H1 (cell line): ENCODE measurements at regions not wholly inside any gene's neighbourhood (a gene's known extent, or its start where the extent isn't known, plus 50 kb on each side); places are given as distances from the start of the nearest gene placed in this dataset.

Experiments used
- CTCF ChIA-PET: fragments of 300-600 bp; sonication (Branson Sonifier 250); formaldehyde crosslinking; loops from one replicate; lab custom pipeline; 2021; ENCODE audit not compliant: partially characterized antibody; lab: Charles Lee
- POLR2A ChIA-PET: fragments of 300-600 bp; sonication (Branson Sonifier 250); formaldehyde crosslinking; loops from one replicate; lab custom pipeline; 2021; ENCODE audit warnings: inconsistent platforms; ENCODE audit not compliant: partially characterized antibody; lab: Charles Lee
- DNase-seq, 2 experiments: peaks; one replicate each; pipeline versions ENCODE4 v3.0.0 to v3.0.0-alpha.2; 2010 to 2022; ENCODE audit warnings: low spot score in 2 of 2, low read depth in 1 of 2, mixed read lengths in 1 of 2
- FAIRE-seq: peaks from 2 replicates; lab custom pipeline; 2011; peaks lifted over from hg19 to GRCh38; lab: Jason Lieb, UNC
- H2AFZ ChIP-seq: 2 replicates; pipeline ENCODE4 v1.8.1; 2012; ENCODE audit warnings: low read length, inconsistent platforms
- H2AK5ac ChIP-seq: 2 replicates; pipeline ENCODE4 v1.6.1; 2013; ENCODE audit warnings: low read depth, low read length
- H2BK120ac ChIP-seq: replicated peaks from 2 replicates; pipeline ENCODE3; 2013; ENCODE audit warnings: low read depth, low read length, inconsistent platforms
- H2BK12ac ChIP-seq: 2 replicates; pipeline ENCODE4 v1.6.1; 2013; ENCODE audit warnings: low read depth, low read length
- H2BK15ac ChIP-seq: 2 replicates; pipeline ENCODE4 v1.6.1; 2013; ENCODE audit warnings: low read length
- H2BK20ac ChIP-seq: 2 replicates; pipeline ENCODE4 v1.6.1; 2013; ENCODE audit warnings: low read length
- H2BK5ac ChIP-seq: 2 replicates; pipeline ENCODE4 v1.6.1; 2013; ENCODE audit warnings: low read depth, low read length
- H3K14ac ChIP-seq: 2 replicates; pipeline ENCODE4 v1.6.1; 2013; ENCODE audit warnings: inconsistent platforms; ENCODE audit not compliant: insufficient read length
- H3K18ac ChIP-seq: 2 replicates; pipeline ENCODE4 v1.6.1; 2013; ENCODE audit warnings: low read length; ENCODE audit errors: extremely low read depth
- H3K23ac ChIP-seq: 2 replicates; pipeline ENCODE4 v1.6.1; 2013; ENCODE audit warnings: inconsistent platforms; ENCODE audit not compliant: insufficient read length
- H3K23me2 ChIP-seq: 2 replicates; pipeline ENCODE4 v1.6.1; 2013; ENCODE audit warnings: low read depth, low read length
- H3K27ac ChIP-seq: 2 replicates; pipeline ENCODE4 v1.6.1; 2011; ENCODE audit warnings: low read depth, low read length, inconsistent platforms
- H3K27me3 ChIP-seq, 4 experiments: replicated peaks in 1 of 4; 1 replicate in 1 of 4; 2 replicates in 3 of 4; pipeline versions ENCODE4 v1.6.1 to v1.8.1; 2011 to 2013; ENCODE audit warnings: low read length in 3 of 4, mild to moderate bottlenecking in 3 of 4, inconsistent platforms in 2 of 4, mixed read lengths in 2 of 4, moderate library complexity in 1 of 4; ENCODE audit not compliant: control insufficient read depth in 3 of 4, insufficient read depth in 3 of 4; ENCODE audit errors: extremely low read depth in 1 of 4
- H3K36me3 ChIP-seq, 4 experiments: 2 replicates each; pipeline versions ENCODE4 v1.6.1 to v1.8.1; 2011 to 2013; ENCODE audit warnings: mild to moderate bottlenecking in 4 of 4, low read length in 3 of 4, moderate library complexity in 2 of 4, control low read depth in 1 of 4, inconsistent platforms in 1 of 4; ENCODE audit not compliant: insufficient read depth in 4 of 4, control insufficient read depth in 2 of 4
- H3K4ac ChIP-seq: replicated peaks from 2 replicates; pipeline ENCODE3; 2013; ENCODE audit warnings: low read length, low read depth, mixed read lengths, inconsistent platforms; ENCODE audit not compliant: insufficient read length
- H3K4me1 ChIP-seq, 4 experiments: replicated peaks in 1 of 4; 1 replicate in 1 of 4; 2 replicates in 3 of 4; pipeline versions ENCODE4 v1.6.1 to v1.8.1; 2011 to 2013; ENCODE audit warnings: low read length in 3 of 4, inconsistent platforms in 2 of 4, mixed read lengths in 1 of 4; ENCODE audit not compliant: insufficient read depth in 4 of 4, control insufficient read depth in 3 of 4
- H3K4me2 ChIP-seq, 2 experiments: 2 replicates each; pipeline versions ENCODE4 v1.6.1 to v1.8.1; 2011 to 2013; ENCODE audit warnings: low read depth in 2 of 2, low read length in 2 of 2, control low read depth in 1 of 2, inconsistent platforms in 1 of 2, mild to moderate bottlenecking in 1 of 2; ENCODE audit not compliant: insufficient read depth in 1 of 2
- H3K4me3 ChIP-seq, 4 experiments: fragments of 200-600, 300-600 bp in 1 of 4; sonication (generic), shearing (Covaris generic), sonication (Bioruptor Twin) in 1 of 4; 2 replicates each; pipeline versions ENCODE4 v1.5.1 to v1.8.1; 2011 to 2016; ENCODE audit warnings: low read length in 4 of 4, low read depth in 3 of 4, control low read depth in 2 of 4, inconsistent platforms in 2 of 4, mild to moderate bottlenecking in 2 of 4, mixed read lengths in 1 of 4, moderate library complexity in 1 of 4; ENCODE audit not compliant: insufficient read depth in 2 of 4; ENCODE audit errors: extremely low read depth in 1 of 4
- H3K56ac ChIP-seq: replicated peaks from 2 replicates; pipeline ENCODE3; 2013; ENCODE audit warnings: low read depth, mild to moderate bottlenecking, mixed read lengths, low read length, inconsistent platforms; ENCODE audit not compliant: insufficient read length
- H3K79me1 ChIP-seq: 2 replicates; pipeline ENCODE4 v1.6.1; 2013; ENCODE audit warnings: low read depth, low read length, control low read depth
- H3K79me2 ChIP-seq, 2 experiments: 2 replicates each; pipeline versions ENCODE4 v1.6.1 to v1.8.1; 2012 to 2013; ENCODE audit warnings: low read length in 2 of 2, mild to moderate bottlenecking in 2 of 2, inconsistent platforms in 1 of 2; ENCODE audit not compliant: insufficient read depth in 2 of 2, control insufficient read depth in 1 of 2
- H3K9ac ChIP-seq, 4 experiments: replicated peaks in 1 of 4; 1 replicate in 1 of 4; 2 replicates in 3 of 4; pipeline versions ENCODE4 v1.6.1 to v1.8.1; 2011 to 2013; ENCODE audit warnings: low read depth in 3 of 4, low read length in 3 of 4, control low read depth in 2 of 4, mild to moderate bottlenecking in 2 of 4, moderate library complexity in 2 of 4, inconsistent platforms in 1 of 4; ENCODE audit errors: extremely low read depth in 1 of 4
- H3K9me3 ChIP-seq, 2 experiments: 2 replicates each; pipeline versions ENCODE4 v1.6.1 to v1.8.1; 2012 to 2013; ENCODE audit warnings: mild to moderate bottlenecking in 2 of 2, moderate library complexity in 2 of 2, control low read depth in 1 of 2, inconsistent platforms in 1 of 2, low read depth in 1 of 2, low read length in 1 of 2, mixed read lengths in 1 of 2; ENCODE audit not compliant: insufficient read depth in 2 of 2
- H4K20me1 ChIP-seq, 2 experiments: replicated peaks in 1 of 2; 2 replicates each; pipeline versions ENCODE3 to v1.8.1; 2011 to 2013; ENCODE audit warnings: inconsistent platforms in 2 of 2, low read length in 2 of 2, mild to moderate bottlenecking in 1 of 2; ENCODE audit not compliant: insufficient read depth in 2 of 2, control insufficient read depth in 1 of 2
- H4K5ac ChIP-seq: 2 replicates; pipeline ENCODE4 v1.6.1; 2013; ENCODE audit warnings: low read length, low read depth, mixed read lengths, inconsistent platforms; ENCODE audit not compliant: insufficient read length
- H4K8ac ChIP-seq: 2 replicates; pipeline ENCODE4 v1.8.0; 2013; ENCODE audit warnings: mild to moderate bottlenecking, moderate library complexity, low read length, inconsistent platforms; ENCODE audit not compliant: insufficient read depth; ENCODE audit errors: extremely low read depth
- H4K91ac ChIP-seq: replicated peaks from 2 replicates; pipeline ENCODE3; 2013; ENCODE audit warnings: low read length, mixed read lengths, inconsistent platforms; ENCODE audit not compliant: insufficient read length
- BCL11A ChIP-seq, 2 experiments: IDR thresholded peaks; one replicate each; pipeline ENCODE4 v1.6.1; 2011; ENCODE audit warnings: low read depth in 2 of 2, low read length in 2 of 2, mild to moderate bottlenecking in 2 of 2
- CREB1 ChIP-seq: IDR thresholded peaks from 2 replicates; pipeline ENCODE4 v1.6.1; 2012; ENCODE audit warnings: inconsistent platforms
- FOSL1 ChIP-seq: IDR thresholded peaks from 2 replicates; pipeline ENCODE4 v1.6.1; 2011; ENCODE audit warnings: mild to moderate bottlenecking, low read depth, low read length, moderate library complexity; ENCODE audit not compliant: insufficient read depth
- GABPA ChIP-seq: IDR thresholded peaks from 2 replicates; pipeline ENCODE4 v1.6.1; 2011; ENCODE audit warnings: mild to moderate bottlenecking, low read length, moderate library complexity, borderline replicate concordance; ENCODE audit not compliant: insufficient read depth
- JUN ChIP-seq: IDR thresholded peaks from 2 replicates; pipeline ENCODE4 v1.6.1; 2011; ENCODE audit warnings: low read depth, mild to moderate bottlenecking, improper control_type of control experiment, low read length
- KDM1A ChIP-seq: fragments of 200-600, 300-600 bp; sonication (generic); IDR thresholded peaks from 2 replicates; pipeline ENCODE4 v1.7.1; 2016; ENCODE audit warnings: mild to moderate bottlenecking, low read length, borderline replicate concordance
- RFX5 ChIP-seq: IDR thresholded peaks from 2 replicates; pipeline ENCODE4 v1.6.1; 2011; ENCODE audit warnings: low read depth, low read length, improper control_type of control experiment, borderline replicate concordance
- SIN3A ChIP-seq, 2 experiments: IDR thresholded peaks in 1 of 2; conservative IDR thresholded peaks in 1 of 2; 2 replicates each; pipeline ENCODE4 v1.6.1; 2011 to 2012; ENCODE audit warnings: low read length in 2 of 2, improper control_type of control experiment in 1 of 2, low read depth in 1 of 2, mild to moderate bottlenecking in 1 of 2
- SP4 ChIP-seq: IDR thresholded peaks from 2 replicates; pipeline ENCODE4 v1.6.1; 2012; ENCODE audit warnings: low read length, inconsistent platforms
- TCF12 ChIP-seq: IDR thresholded peaks from 2 replicates; pipeline ENCODE4 v1.6.1; 2011; ENCODE audit warnings: low read depth, mild to moderate bottlenecking, low read length
- TEAD4 ChIP-seq: IDR thresholded peaks from 2 replicates; pipeline ENCODE4 v1.6.1; 2012; ENCODE audit warnings: low read depth, low read length, inconsistent platforms, mixed read lengths
- YY1 ChIP-seq: IDR thresholded peaks from 2 replicates; pipeline ENCODE4 v1.6.1; 2011; ENCODE audit warnings: low read depth, mild to moderate bottlenecking, low read length
- ZNF274 ChIP-seq: IDR thresholded peaks from 2 replicates; pipeline ENCODE4 v1.7.0; 2012; ENCODE audit warnings: low read length, borderline replicate concordance; ENCODE audit errors: extremely low read depth
- TF ChIP-seq, protein P1 (sequence below): IDR thresholded peaks from 2 replicates; pipeline ENCODE4 v1.6.1; 2011; ENCODE audit warnings: low read length, improper control_type of control experiment
- TF ChIP-seq, protein P2 (sequence below): IDR thresholded peaks from 2 replicates; pipeline ENCODE4 v1.6.1; 2011; ENCODE audit warnings: low read depth, mild to moderate bottlenecking, low read length; ENCODE audit not compliant: insufficient read depth

DNA sequence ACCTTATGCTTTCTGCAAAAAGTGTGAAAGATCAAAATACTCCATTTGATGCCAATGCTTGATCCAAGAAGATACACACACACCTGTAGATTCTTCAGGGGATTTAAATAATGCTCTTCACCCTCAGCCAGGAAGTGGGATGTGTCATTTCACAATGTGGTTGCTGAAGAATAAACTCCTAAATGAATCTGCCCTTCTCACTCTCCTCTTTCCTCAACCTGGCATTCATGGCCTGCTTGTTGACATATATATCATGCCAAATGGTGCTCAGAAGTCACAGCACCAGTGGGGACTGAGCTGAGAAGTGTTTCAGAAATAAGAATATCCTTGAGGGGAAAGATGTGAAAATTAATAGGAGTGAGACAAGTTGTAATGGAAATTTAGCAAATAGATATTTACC is 146.6 kb upstream of the ARHGEF26 start:
- Histone ChIP-seq H3K4ac (no peak overlapping the region), H3K9me3 (no peaks in the 10 kb centered on the region), H4K5ac (no peak overlapping the region), H2BK5ac (no peak overlapping the region), H3K18ac (no peak overlapping the region), H2AFZ (no peak overlapping the region), H3K23me2 (no peaks in the 10 kb centered on the region), H3K4me3 (no peak overlapping the region), H4K8ac (no peak overlapping the region), H2BK15ac (no peak overlapping the region), H3K9ac (no peak overlapping the region), H2BK20ac (no peak overlapping the region), H3K14ac (no peak overlapping the region), H3K27ac (no peak overlapping the region), H3K79me2 (no peaks in the 10 kb centered on the region), H2BK12ac (no peak overlapping the region), H3K36me3 (no peaks in the 10 kb centered on the region), H3K4me2 (no peak overlapping the region), H4K20me1 (no peaks in the 10 kb centered on the region), H2AK5ac (no peak overlapping the region), H3K23ac (no peak overlapping the region), H3K4me1 (no peaks in the 10 kb centered on the region), H2BK120ac (no peak overlapping the region), H3K27me3 (no peaks in the 10 kb centered on the region), H3K56ac (no peak overlapping the region), H4K91ac (no peak overlapping the region), H3K79me1 (no peaks in the 10 kb centered on the region)
- FAIRE-seq: no peak
- no peak for DNase-seq
- ChIA-PET POLR2A (no interaction called here), CTCF (interaction anchor here (0.7 to 2.1 kb wide), 3 partner anchors 14 to 1423 kb away, joined by 3 to 10 read pairs (median 3); no protein-coding TSS in a partner anchor)
- TF ChIP-seq GABPA: no peak
- TF ChIP-seq YY1: no peak
- TF ChIP-seq TCF12: no peak
- no peak for TF ChIP-seq RFX5
- no peak for TF ChIP-seq BCL11A (IDR thresholded peaks at IDR 0.05; ENCODE audit: low read depth in 2 of 2, low read length in 2 of 2)
- TF ChIP-seq FOSL1: no peak
- no peak for TF ChIP-seq SP4
- no peak for TF ChIP-seq SIN3A (conservative IDR thresholded peaks at IDR 0.05 in 1 of 2, IDR thresholded peaks at IDR 0.05 in 1 of 2; ENCODE audit: low read depth in 1 of 2, low read length in 2 of 2)
- no peak for TF ChIP-seq CREB1
- no peak for TF ChIP-seq ZNF274
- TF ChIP-seq, protein P1, sequence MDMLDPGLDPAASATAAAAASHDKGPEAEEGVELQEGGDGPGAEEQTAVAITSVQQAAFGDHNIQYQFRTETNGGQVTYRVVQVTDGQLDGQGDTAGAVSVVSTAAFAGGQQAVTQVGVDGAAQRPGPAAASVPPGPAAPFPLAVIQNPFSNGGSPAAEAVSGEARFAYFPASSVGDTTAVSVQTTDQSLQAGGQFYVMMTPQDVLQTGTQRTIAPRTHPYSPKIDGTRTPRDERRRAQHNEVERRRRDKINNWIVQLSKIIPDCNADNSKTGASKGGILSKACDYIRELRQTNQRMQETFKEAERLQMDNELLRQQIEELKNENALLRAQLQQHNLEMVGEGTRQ: no peak
- TF ChIP-seq, protein P2, sequence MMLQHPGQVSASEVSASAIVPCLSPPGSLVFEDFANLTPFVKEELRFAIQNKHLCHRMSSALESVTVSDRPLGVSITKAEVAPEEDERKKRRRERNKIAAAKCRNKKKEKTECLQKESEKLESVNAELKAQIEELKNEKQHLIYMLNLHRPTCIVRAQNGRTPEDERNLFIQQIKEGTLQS: no peak
- no peak for TF ChIP-seq KDM1A
- no peak for TF ChIP-seq TEAD4
- no peak for TF ChIP-seq JUN
